Neuronal stem cell (in vitro differentiated cells): ENCODE measurements at regions not wholly inside any gene's neighbourhood (a gene's known extent, or its start where the extent isn't known, plus 50 kb on each side); places are given as distances from the start of the nearest gene placed in this dataset.

Experiments
- DNase-seq: peaks from one replicate; pipeline ENCODE4 v3.0.0-alpha.2; 2013; ENCODE audit warnings: low spot score
- H2AFZ ChIP-seq: one replicate; pipeline ENCODE4 v1.6.1; 2013; ENCODE audit warnings: mild to moderate bottlenecking, low read length, inconsistent platforms
- H2AK5ac ChIP-seq: 2 replicates; pipeline ENCODE4 v1.6.1; 2013; ENCODE audit warnings: low read depth, mild to moderate bottlenecking, inconsistent platforms, low read length, moderate library complexity, mixed read lengths
- H2BK120ac ChIP-seq: 2 replicates; pipeline ENCODE4 v1.6.1; 2013; ENCODE audit warnings: low read depth, mild to moderate bottlenecking, inconsistent platforms, low read length, moderate library complexity, mixed read lengths
- H2BK12ac ChIP-seq: one replicate; pipeline ENCODE4 v1.6.1; 2013; ENCODE audit warnings: low read length, inconsistent platforms
- H2BK15ac ChIP-seq: 2 replicates; pipeline ENCODE4 v1.6.1; 2013; ENCODE audit warnings: mild to moderate bottlenecking, low read length, inconsistent platforms, mixed read lengths
- H2BK5ac ChIP-seq: one replicate; pipeline ENCODE4 v1.6.1; 2013; ENCODE audit warnings: inconsistent platforms, mild to moderate bottlenecking, low read length, moderate library complexity
- H3K14ac ChIP-seq: one replicate; pipeline ENCODE4 v1.6.1; 2013; ENCODE audit warnings: low read length, inconsistent platforms
- H3K18ac ChIP-seq: 2 replicates; pipeline ENCODE4 v1.6.1; 2013; ENCODE audit warnings: low read length, inconsistent platforms
- H3K23ac ChIP-seq: 2 replicates; pipeline ENCODE4 v1.6.1; 2013; ENCODE audit warnings: low read depth, mild to moderate bottlenecking, mixed read lengths, low read length, inconsistent platforms; ENCODE audit not compliant: poor library complexity
- H3K27ac ChIP-seq: replicated peaks from 3 replicates; pipeline ENCODE4 v1.5.1; 2013; ENCODE audit warnings: low read length, inconsistent platforms
- H3K27me3 ChIP-seq, 3 experiments: 2 replicates each; pipeline ENCODE4 v1.6.1; 2013; ENCODE audit warnings: low read length in 3 of 3, mild to moderate bottlenecking in 2 of 3, inconsistent platforms in 1 of 3, low read depth in 1 of 3, mixed read lengths in 1 of 3, moderate library complexity in 1 of 3; ENCODE audit not compliant: control insufficient read depth in 3 of 3, insufficient read depth in 3 of 3
- H3K36me3 ChIP-seq, 2 donors: replicated peaks in 1 of 2; 2 replicates each; pipeline ENCODE4 v1.6.1; 2013; ENCODE audit warnings: low read length in 2 of 2; ENCODE audit not compliant: control insufficient read depth in 2 of 2, insufficient read depth in 2 of 2
- H3K4ac ChIP-seq: 2 replicates; pipeline ENCODE4 v1.6.1; 2013; ENCODE audit warnings: inconsistent platforms, mild to moderate bottlenecking, low read length, moderate library complexity
- H3K4me1 ChIP-seq, 2 donors: 1 replicate in 1 of 2; 2 replicates in 1 of 2; pipeline ENCODE4 v1.6.1; 2013; ENCODE audit warnings: low read length in 2 of 2, low read depth in 1 of 2; ENCODE audit not compliant: control insufficient read depth in 2 of 2, insufficient read depth in 1 of 2
- H3K4me2 ChIP-seq: one replicate; pipeline ENCODE4 v1.6.1; 2013; ENCODE audit warnings: mild to moderate bottlenecking, low read length, inconsistent platforms; ENCODE audit not compliant: insufficient read depth, poor library complexity, severe bottlenecking
- H3K4me3 ChIP-seq, 2 donors: 2 replicates each; pipeline ENCODE4 v1.5.1; 2013; ENCODE audit warnings: low read length in 2 of 2, mild to moderate bottlenecking in 2 of 2, inconsistent platforms in 1 of 2, moderate library complexity in 1 of 2
- H3K79me1 ChIP-seq: one replicate; pipeline ENCODE4 v1.6.1; 2013; ENCODE audit warnings: low read depth, mild to moderate bottlenecking, inconsistent platforms, low read length, moderate library complexity
- H3K9ac ChIP-seq: one replicate; pipeline ENCODE4 v1.6.1; 2013; ENCODE audit warnings: mild to moderate bottlenecking, low read depth, low read length, inconsistent platforms; ENCODE audit not compliant: poor library complexity
- H3K9me3 ChIP-seq, 2 donors: replicated peaks in 1 of 2; 2 replicates each; pipeline versions ENCODE3 to v1.6.1; 2013; ENCODE audit warnings: low read length in 2 of 2, mild to moderate bottlenecking in 2 of 2, inconsistent platforms in 1 of 2, low read depth in 1 of 2, mixed read lengths in 1 of 2, moderate library complexity in 1 of 2; ENCODE audit not compliant: control insufficient read depth in 2 of 2, insufficient read depth in 1 of 2
- H4K8ac ChIP-seq: one replicate; pipeline ENCODE4 v1.6.1; 2013; ENCODE audit warnings: low read depth, mild to moderate bottlenecking, inconsistent platforms, low read length, moderate library complexity
- H4K91ac ChIP-seq: one replicate; pipeline ENCODE4 v1.6.1; 2013; ENCODE audit warnings: low read length, low read depth, mild to moderate bottlenecking, inconsistent platforms; ENCODE audit not compliant: poor library complexity
- WGBS, 2 donors: extraction: QIAGEN DNeasy Blood & Tissue Kit; methylation state at CpG; one replicate each; pipeline ENCODE4 v1.1.7; 2013; ENCODE audit warnings: missing lambda C conversion rate in 2 of 2, mixed read lengths in 1 of 2; ENCODE audit not compliant: insufficient read length in 2 of 2, insufficient replicate concordance in 1 of 2; ENCODE audit errors: extremely low coverage in 2 of 2; 5-methylcytosine and 5-hydroxymethylcytosine counted together

DNA sequence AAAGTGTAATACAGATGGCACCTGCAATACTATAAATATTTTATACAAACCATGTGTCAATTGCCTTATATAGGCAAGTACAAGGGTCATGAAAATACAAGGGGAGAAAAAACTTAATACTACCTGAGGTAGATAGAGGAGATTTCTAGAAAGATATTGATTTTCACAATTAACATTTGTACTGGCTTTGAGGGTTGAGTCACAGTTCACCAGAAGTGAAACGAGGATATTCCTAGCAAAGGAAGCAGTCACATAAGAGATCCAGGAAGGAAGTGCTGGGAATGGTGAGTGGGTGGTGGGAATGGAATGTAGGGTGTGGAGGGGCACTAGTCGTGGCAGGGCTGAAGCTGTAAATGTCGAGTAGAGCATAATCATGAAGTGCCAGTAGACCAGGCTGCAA is 108.7 kb downstream of the P2RY1 start:
- Histone ChIP-seq H4K91ac (no peak overlapping the region), H3K4ac (no peak overlapping the region)
- WGBS, 2 donors: no CpG with 5 or more reads among the region's 3 CpGs

GRCh38 chr3:152944671-152945070 is 109.7 kb downstream of the P2RY1 start:
- H3K4me3 ChIP-seq: no peak overlapping the region
- no peak overlapping the region for H2BK15ac ChIP-seq
- no peak overlapping the region for H3K14ac ChIP-seq
- no peaks in the 10 kb centered on the region for H3K4me1 ChIP-seq
- H3K79me1 ChIP-seq: no peaks in the 10 kb centered on the region
- no peak overlapping the region for H3K27ac ChIP-seq
- no peak overlapping the region for H3K4ac ChIP-seq
- no peak overlapping the region for H2AK5ac ChIP-seq
- H3K4me2 ChIP-seq: no peak overlapping the region
- H3K27me3 ChIP-seq: no peaks in the 10 kb centered on the region
- H2BK120ac ChIP-seq: no peak overlapping the region
- no peak overlapping the region for H2AFZ ChIP-seq
- H3K18ac ChIP-seq: no peak overlapping the region
- no peak for DNase-seq
- no peak overlapping the region for H3K9ac ChIP-seq
- no peak overlapping the region for H4K8ac ChIP-seq
- no peak overlapping the region for H2BK5ac ChIP-seq
- no peak overlapping the region for H2BK12ac ChIP-seq
- WGBS, 2 donors: no CpG with 5 or more reads among the region's 1 CpG
- no peak overlapping the region for H4K91ac ChIP-seq
- no peak overlapping the region for H3K23ac ChIP-seq
- H3K9me3 ChIP-seq: peaks cover 0 to 1% of the 10 kb centered on the region in 2 donors
- no peaks in the 10 kb centered on the region for H3K36me3 ChIP-seq

More for the DNA sequence above, 108.7 kb downstream of the P2RY1 start:
- Histone ChIP-seq H3K4me1 (no peaks in the 10 kb centered on the region), H3K9me3 (peaks cover 0 to 1% of the 10 kb centered on the region in 2 donors), H3K4me3 (no peak overlapping the region), H2AFZ (no peak overlapping the region), H3K27me3 (no peaks in the 10 kb centered on the region), H3K23ac (no peak overlapping the region), H4K8ac (no peak overlapping the region), H3K4me2 (no peak overlapping the region), H2BK12ac (no peak overlapping the region), H2AK5ac (no peak overlapping the region), H3K9ac (no peak overlapping the region), H3K14ac (no peak overlapping the region), H3K79me1 (no peaks in the 10 kb centered on the region), H3K18ac (no peak overlapping the region), H3K27ac (no peak overlapping the region), H2BK120ac (no peak overlapping the region), H3K36me3 (no peaks in the 10 kb centered on the region), H2BK5ac (no peak overlapping the region), H2BK15ac (no peak overlapping the region)
- no peak for DNase-seq

GRCh38 chr3:152945556-152945955 is 110.6 kb downstream of the P2RY1 start:
- Histone ChIP-seq H2BK12ac (no peak overlapping the region), H3K4me1 (no peaks in the 10 kb centered on the region), H2AFZ (no peak overlapping the region), H3K4me3 (no peak overlapping the region), H3K9me3 (peaks cover 0 to 1% of the 10 kb centered on the region in 2 donors), H2AK5ac (no peak overlapping the region), H3K23ac (no peak overlapping the region), H3K79me1 (no peaks in the 10 kb centered on the region), H2BK5ac (no peak overlapping the region), H4K8ac (no peak overlapping the region), H3K18ac (no peak overlapping the region), H4K91ac (no peak overlapping the region), H3K36me3 (no peaks in the 10 kb centered on the region), H3K9ac (no peak overlapping the region), H3K27ac (no peak overlapping the region), H3K4me2 (no peak overlapping the region), H3K27me3 (no peaks in the 10 kb centered on the region), H3K4ac (no peak overlapping the region), H3K14ac (no peak overlapping the region), H2BK120ac (no peak overlapping the region), H2BK15ac (no peak overlapping the region)
- WGBS, 2 donors: no CpG with 5 or more reads among the region's 2 CpGs
- no peak for DNase-seq

DNA sequence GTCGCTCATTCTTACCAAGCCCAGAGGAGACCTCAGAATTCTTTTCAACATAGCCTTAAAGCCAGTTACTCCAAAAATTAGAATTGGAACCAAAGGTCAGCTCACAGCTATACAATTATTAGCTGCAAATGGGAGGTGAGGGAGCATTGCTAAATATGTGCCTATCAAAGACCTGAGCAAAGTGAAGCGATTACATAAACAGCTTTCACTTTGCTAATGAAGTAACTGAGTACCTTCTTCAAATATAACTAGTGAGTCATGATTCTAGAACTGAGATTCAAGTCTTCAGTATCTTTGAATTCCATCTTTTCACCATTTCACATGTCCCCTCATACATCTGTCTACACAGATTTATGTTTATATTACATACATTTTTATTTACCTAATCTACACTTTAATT is 122.6 kb downstream of the P2RY1 start:
- Histone ChIP-seq H3K27ac (no peak overlapping the region), H3K18ac (no peak overlapping the region), H3K4me1 (no peaks in the 10 kb centered on the region), H2AFZ (no peak overlapping the region), H3K9ac (no peak overlapping the region), H4K8ac (no peak overlapping the region), H3K14ac (no peak overlapping the region), H3K4ac (no peak overlapping the region), H2BK15ac (no peak overlapping the region), H2AK5ac (no peak overlapping the region), H2BK120ac (no peak overlapping the region), H3K27me3 (no peaks in the 10 kb centered on the region), H3K4me2 (no peak overlapping the region), H3K4me3 (no peak overlapping the region), H2BK12ac (no peak overlapping the region), H2BK5ac (no peak overlapping the region), H4K91ac (no peak overlapping the region), H3K9me3 (no peaks in the 10 kb centered on the region), H3K79me1 (no peaks in the 10 kb centered on the region), H3K36me3 (no peaks in the 10 kb centered on the region), H3K23ac (no peak overlapping the region)
- no CpG with 5 or more reads among the region's 2 CpGs for WGBS, 2 donors
- DNase-seq: no peak
